Neuronal stem cell (in vitro differentiated cells): ENCODE measurements at regions not wholly inside any gene's neighbourhood (a gene's known extent, or its start where the extent isn't known, plus 50 kb on each side); places are given as distances from the start of the nearest gene placed in this dataset.

Source experiments
- DNase-seq: peaks from one replicate; pipeline ENCODE4 v3.0.0-alpha.2; 2013; ENCODE audit warnings: low spot score
- H2AFZ ChIP-seq: one replicate; pipeline ENCODE4 v1.6.1; 2013; ENCODE audit warnings: mild to moderate bottlenecking, low read length, inconsistent platforms
- H2AK5ac ChIP-seq: 2 replicates; pipeline ENCODE4 v1.6.1; 2013; ENCODE audit warnings: low read depth, mild to moderate bottlenecking, inconsistent platforms, low read length, moderate library complexity, mixed read lengths
- H2BK120ac ChIP-seq: 2 replicates; pipeline ENCODE4 v1.6.1; 2013; ENCODE audit warnings: low read depth, mild to moderate bottlenecking, inconsistent platforms, low read length, moderate library complexity, mixed read lengths
- H2BK12ac ChIP-seq: one replicate; pipeline ENCODE4 v1.6.1; 2013; ENCODE audit warnings: low read length, inconsistent platforms
- H2BK15ac ChIP-seq: 2 replicates; pipeline ENCODE4 v1.6.1; 2013; ENCODE audit warnings: mild to moderate bottlenecking, low read length, inconsistent platforms, mixed read lengths
- H2BK5ac ChIP-seq: one replicate; pipeline ENCODE4 v1.6.1; 2013; ENCODE audit warnings: inconsistent platforms, mild to moderate bottlenecking, low read length, moderate library complexity
- H3K14ac ChIP-seq: one replicate; pipeline ENCODE4 v1.6.1; 2013; ENCODE audit warnings: low read length, inconsistent platforms
- H3K18ac ChIP-seq: 2 replicates; pipeline ENCODE4 v1.6.1; 2013; ENCODE audit warnings: low read length, inconsistent platforms
- H3K23ac ChIP-seq: 2 replicates; pipeline ENCODE4 v1.6.1; 2013; ENCODE audit warnings: low read depth, mild to moderate bottlenecking, mixed read lengths, low read length, inconsistent platforms; ENCODE audit not compliant: poor library complexity
- H3K27ac ChIP-seq: replicated peaks from 3 replicates; pipeline ENCODE4 v1.5.1; 2013; ENCODE audit warnings: low read length, inconsistent platforms
- H3K27me3 ChIP-seq, 3 experiments: 2 replicates each; pipeline ENCODE4 v1.6.1; 2013; ENCODE audit warnings: low read length in 3 of 3, mild to moderate bottlenecking in 2 of 3, inconsistent platforms in 1 of 3, low read depth in 1 of 3, mixed read lengths in 1 of 3, moderate library complexity in 1 of 3; ENCODE audit not compliant: control insufficient read depth in 3 of 3, insufficient read depth in 3 of 3
- H3K36me3 ChIP-seq, 2 donors: replicated peaks in 1 of 2; 2 replicates each; pipeline ENCODE4 v1.6.1; 2013; ENCODE audit warnings: low read length in 2 of 2; ENCODE audit not compliant: control insufficient read depth in 2 of 2, insufficient read depth in 2 of 2
- H3K4ac ChIP-seq: 2 replicates; pipeline ENCODE4 v1.6.1; 2013; ENCODE audit warnings: inconsistent platforms, mild to moderate bottlenecking, low read length, moderate library complexity
- H3K4me1 ChIP-seq, 2 donors: 1 replicate in 1 of 2; 2 replicates in 1 of 2; pipeline ENCODE4 v1.6.1; 2013; ENCODE audit warnings: low read length in 2 of 2, low read depth in 1 of 2; ENCODE audit not compliant: control insufficient read depth in 2 of 2, insufficient read depth in 1 of 2
- H3K4me2 ChIP-seq: one replicate; pipeline ENCODE4 v1.6.1; 2013; ENCODE audit warnings: mild to moderate bottlenecking, low read length, inconsistent platforms; ENCODE audit not compliant: insufficient read depth, poor library complexity, severe bottlenecking
- H3K4me3 ChIP-seq, 2 donors: 2 replicates each; pipeline ENCODE4 v1.5.1; 2013; ENCODE audit warnings: low read length in 2 of 2, mild to moderate bottlenecking in 2 of 2, inconsistent platforms in 1 of 2, moderate library complexity in 1 of 2
- H3K79me1 ChIP-seq: one replicate; pipeline ENCODE4 v1.6.1; 2013; ENCODE audit warnings: low read depth, mild to moderate bottlenecking, inconsistent platforms, low read length, moderate library complexity
- H3K9ac ChIP-seq: one replicate; pipeline ENCODE4 v1.6.1; 2013; ENCODE audit warnings: mild to moderate bottlenecking, low read depth, low read length, inconsistent platforms; ENCODE audit not compliant: poor library complexity
- H3K9me3 ChIP-seq, 2 donors: replicated peaks in 1 of 2; 2 replicates each; pipeline versions ENCODE3 to v1.6.1; 2013; ENCODE audit warnings: low read length in 2 of 2, mild to moderate bottlenecking in 2 of 2, inconsistent platforms in 1 of 2, low read depth in 1 of 2, mixed read lengths in 1 of 2, moderate library complexity in 1 of 2; ENCODE audit not compliant: control insufficient read depth in 2 of 2, insufficient read depth in 1 of 2
- H4K8ac ChIP-seq: one replicate; pipeline ENCODE4 v1.6.1; 2013; ENCODE audit warnings: low read depth, mild to moderate bottlenecking, inconsistent platforms, low read length, moderate library complexity
- H4K91ac ChIP-seq: one replicate; pipeline ENCODE4 v1.6.1; 2013; ENCODE audit warnings: low read length, low read depth, mild to moderate bottlenecking, inconsistent platforms; ENCODE audit not compliant: poor library complexity
- WGBS, 2 donors: extraction: QIAGEN DNeasy Blood & Tissue Kit; methylation state at CpG; one replicate each; pipeline ENCODE4 v1.1.7; 2013; ENCODE audit warnings: missing lambda C conversion rate in 2 of 2, mixed read lengths in 1 of 2; ENCODE audit not compliant: insufficient read length in 2 of 2, insufficient replicate concordance in 1 of 2; ENCODE audit errors: extremely low coverage in 2 of 2; 5-methylcytosine and 5-hydroxymethylcytosine counted together

DNA sequence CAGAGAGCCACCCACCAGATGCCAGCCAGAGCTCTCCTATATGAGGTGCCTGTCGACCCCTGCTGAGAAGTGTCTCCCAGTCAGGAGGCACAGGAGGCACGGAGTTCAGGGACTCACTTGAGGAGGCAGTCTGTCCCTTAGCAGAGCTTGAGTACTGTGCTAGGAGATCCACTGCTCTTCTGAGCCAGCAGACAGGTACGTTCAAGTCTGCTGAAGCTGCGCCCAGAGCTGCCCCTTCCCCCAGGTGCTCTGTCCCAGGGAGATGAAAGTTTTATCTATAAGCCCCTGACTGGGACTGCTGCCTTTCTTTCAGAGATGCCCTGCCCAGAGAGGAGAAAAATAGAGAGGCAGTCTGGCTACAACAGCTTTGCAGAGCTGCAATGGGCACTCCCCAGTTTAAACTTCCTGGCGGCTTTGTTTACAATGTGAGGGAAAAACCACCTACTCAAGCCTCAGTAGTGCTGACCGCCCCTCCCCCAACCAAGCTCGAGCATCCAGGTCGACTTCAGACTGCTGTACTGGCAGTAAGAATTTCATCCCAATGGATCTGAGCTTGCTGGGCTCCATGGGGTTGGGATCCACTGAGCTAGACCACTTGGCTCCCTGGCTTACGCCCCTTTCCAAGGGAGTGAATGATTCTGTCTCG is 146.7 kb upstream of the USP15 start:
- H2AK5ac ChIP-seq, result no peak overlapping the region
- H3K4ac ChIP-seq, result no peak overlapping the region
- H2BK120ac ChIP-seq, result no peak overlapping the region
- H2BK12ac ChIP-seq, result no peak overlapping the region
- no peak overlapping the region for H3K23ac ChIP-seq
- H3K9me3 ChIP-seq, result no peaks in the 10 kb centered on the region
- H4K91ac ChIP-seq, result no peak overlapping the region
- H3K4me1 ChIP-seq, result no peaks in the 10 kb centered on the region
- H3K36me3 ChIP-seq, result no peaks in the 10 kb centered on the region
- H2AFZ ChIP-seq, result no peak overlapping the region
- H3K14ac ChIP-seq, result peak overlapping the region; percentile 9
- DNase-seq, result no peak
- H4K8ac ChIP-seq, result no peak overlapping the region
- WGBS, 2 donors, result no CpG with 5 or more reads among the region's 10 CpGs
- no peak overlapping the region for H2BK5ac ChIP-seq
- H3K4me2 ChIP-seq, result no peak overlapping the region
- H3K27me3 ChIP-seq, result no peaks in the 10 kb centered on the region
- H3K18ac ChIP-seq, result peak overlapping the region; percentile 67
- H3K4me3 ChIP-seq, result no peak overlapping the region
- no peaks in the 10 kb centered on the region for H3K79me1 ChIP-seq
- H3K27ac ChIP-seq, result no peak overlapping the region
- H3K9ac ChIP-seq, result no peak overlapping the region
- H2BK15ac ChIP-seq, result no peak overlapping the region

- Histone ChIP-seq H3K4me2 (no peak overlapping the region), H3K27me3 (no peaks in the 10 kb centered on the region), H2BK120ac (no peak overlapping the region), H3K14ac (no peak overlapping the region), H4K8ac (no peak overlapping the region), H3K79me1 (no peaks in the 10 kb centered on the region), H3K9me3 (no peaks in the 10 kb centered on the region), H3K9ac (no peak overlapping the region), H3K27ac (no peak overlapping the region), H3K23ac (no peak overlapping the region), H2AFZ (no peak overlapping the region), H3K4me1 (no peaks in the 10 kb centered on the region), H2AK5ac (no peak overlapping the region), H3K4me3 (no peak overlapping the region), H4K91ac (no peak overlapping the region), H3K18ac (no peak overlapping the region), H2BK5ac (no peak overlapping the region), H3K4ac (no peak overlapping the region), H2BK12ac (no peak overlapping the region), H2BK15ac (no peak overlapping the region), H3K36me3 (no peaks in the 10 kb centered on the region)
- WGBS, 2 donors, result no CpG with 5 or more reads among the region's 2 CpGs
- no peak for DNase-seq
Observed at GRCh38 chr12:62116986-62117385, 143.2 kb upstream of the USP15 start.

DNA sequence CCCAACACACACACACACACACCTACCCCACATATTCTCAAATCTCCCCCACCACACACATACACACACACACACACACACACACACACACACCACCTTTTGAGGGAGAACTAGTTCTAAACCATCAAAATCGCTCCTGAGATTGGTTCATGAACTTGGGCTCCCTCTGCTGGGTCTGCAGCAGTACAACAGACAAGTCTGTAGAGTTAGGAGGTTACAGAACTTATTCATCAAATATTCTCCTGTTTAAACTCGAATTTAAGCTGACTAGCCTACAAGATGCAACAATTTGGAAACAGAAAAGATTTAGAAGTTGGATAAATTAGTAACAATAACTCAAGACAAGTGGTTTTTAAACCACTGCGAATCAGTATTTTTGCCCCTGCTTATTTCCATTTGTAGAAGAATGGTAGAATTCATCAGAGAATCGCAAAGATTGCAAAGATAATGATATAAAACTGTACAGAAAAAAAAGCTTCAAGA is 136.4 kb upstream of the USP15 start:
- Histone ChIP-seq H3K9me3 (no peaks in the 10 kb centered on the region), H3K18ac (no peak overlapping the region), H3K4me3 (no peak overlapping the region), H2BK12ac (no peak overlapping the region), H2BK120ac (no peak overlapping the region), H2AK5ac (no peak overlapping the region), H4K8ac (no peak overlapping the region), H3K4me2 (no peak overlapping the region), H2AFZ (no peak overlapping the region), H3K27me3 (peaks cover 0 to 2% (median 0%) of the 10 kb centered on the region in 3 experiments), H3K9ac (no peak overlapping the region), H2BK15ac (no peak overlapping the region), H3K14ac (no peak overlapping the region), H3K79me1 (no peaks in the 10 kb centered on the region), H3K27ac (no peak overlapping the region), H3K23ac (no peak overlapping the region), H3K4me1 (no peaks in the 10 kb centered on the region), H2BK5ac (no peak overlapping the region), H4K91ac (no peak overlapping the region), H3K36me3 (no peaks in the 10 kb centered on the region), H3K4ac (no peak overlapping the region)
- no CpG with 5 or more reads among the region's 4 CpGs for WGBS, 2 donors
- peak; percentile 30 for DNase-seq

GRCh38 chr12:62127516-62127915 is 132.7 kb upstream of the USP15 start:
- no peak overlapping the region for H2BK120ac ChIP-seq
- no peak overlapping the region for H2AK5ac ChIP-seq
- H2BK15ac ChIP-seq, result no peak overlapping the region
- H3K14ac ChIP-seq, result no peak overlapping the region
- H3K79me1 ChIP-seq, result no peaks in the 10 kb centered on the region
- no peak overlapping the region for H2BK12ac ChIP-seq
- no peak overlapping the region for H3K9ac ChIP-seq
- no peak overlapping the region for H4K91ac ChIP-seq
- no peak overlapping the region for H3K27ac ChIP-seq
- H4K8ac ChIP-seq, result no peak overlapping the region
- DNase-seq, result no peak
- no peak overlapping the region for H3K4me2 ChIP-seq
- no peak overlapping the region for H2AFZ ChIP-seq
- H3K4me3 ChIP-seq, result no peak overlapping the region
- H3K9me3 ChIP-seq, result no peaks in the 10 kb centered on the region
- H3K27me3 ChIP-seq, result peaks cover 0 to 2% (median 0%) of the 10 kb centered on the region in 3 experiments
- H3K4ac ChIP-seq, result no peak overlapping the region
- no peak overlapping the region for H3K23ac ChIP-seq
- H3K4me1 ChIP-seq, result no peaks in the 10 kb centered on the region
- no CpG with 5 or more reads among the region's 2 CpGs for WGBS, 2 donors
- no peak overlapping the region for H2BK5ac ChIP-seq
- H3K18ac ChIP-seq, result no peak overlapping the region
- no peaks in the 10 kb centered on the region for H3K36me3 ChIP-seq
